ENCODE measurements at regions not wholly inside any gene's neighbourhood (a gene's known extent, or its start where the extent isn't known, plus 50 kb on each side); places are given as distances from the start of the nearest gene placed in this dataset.

DNA sequence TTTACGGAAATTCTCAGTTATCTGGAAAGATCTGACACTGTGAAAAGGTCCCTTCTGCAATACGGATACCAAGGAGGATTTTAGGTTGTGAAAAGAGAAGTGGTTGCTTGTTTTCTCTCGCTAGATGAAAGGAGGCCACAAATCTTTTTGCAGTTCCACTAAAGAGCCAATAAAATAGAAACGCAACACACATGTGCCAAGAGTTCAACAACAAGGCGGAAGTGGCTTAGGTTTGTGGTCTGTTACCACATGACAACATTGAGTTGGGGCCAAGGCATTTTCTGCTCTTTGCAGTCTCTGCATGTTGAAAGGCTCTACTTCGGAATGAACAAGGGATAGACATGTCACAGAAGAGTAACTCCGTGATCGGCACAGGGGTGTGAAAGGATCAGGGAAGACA lies 115.7 kb upstream of the OSR1 start:
- TF ChIP-seq, protein P1, sequence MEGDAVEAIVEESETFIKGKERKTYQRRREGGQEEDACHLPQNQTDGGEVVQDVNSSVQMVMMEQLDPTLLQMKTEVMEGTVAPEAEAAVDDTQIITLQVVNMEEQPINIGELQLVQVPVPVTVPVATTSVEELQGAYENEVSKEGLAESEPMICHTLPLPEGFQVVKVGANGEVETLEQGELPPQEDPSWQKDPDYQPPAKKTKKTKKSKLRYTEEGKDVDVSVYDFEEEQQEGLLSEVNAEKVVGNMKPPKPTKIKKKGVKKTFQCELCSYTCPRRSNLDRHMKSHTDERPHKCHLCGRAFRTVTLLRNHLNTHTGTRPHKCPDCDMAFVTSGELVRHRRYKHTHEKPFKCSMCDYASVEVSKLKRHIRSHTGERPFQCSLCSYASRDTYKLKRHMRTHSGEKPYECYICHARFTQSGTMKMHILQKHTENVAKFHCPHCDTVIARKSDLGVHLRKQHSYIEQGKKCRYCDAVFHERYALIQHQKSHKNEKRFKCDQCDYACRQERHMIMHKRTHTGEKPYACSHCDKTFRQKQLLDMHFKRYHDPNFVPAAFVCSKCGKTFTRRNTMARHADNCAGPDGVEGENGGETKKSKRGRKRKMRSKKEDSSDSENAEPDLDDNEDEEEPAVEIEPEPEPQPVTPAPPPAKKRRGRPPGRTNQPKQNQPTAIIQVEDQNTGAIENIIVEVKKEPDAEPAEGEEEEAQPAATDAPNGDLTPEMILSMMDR (IDR thresholded peaks at IDR 0.05) = no peak
- TF ChIP-seq POLR2A (IDR thresholded peaks at IDR 0.05) = no peak
- H3K27me3 ChIP-seq = no peaks in the 10 kb centered on the region
- no peaks in the 10 kb centered on the region for H3K9me3 ChIP-seq
- intact Hi-C loops (cut with DNase I) = no loop called here
- H3K27ac ChIP-seq = no peak overlapping the region
- no peak overlapping the region for H3K4me3 ChIP-seq (replicated peaks in 1 of 3)
- DNase-seq = no peak
- 73 to 75% methylated on average over 8 of the region's 8 CpGs for WGBS, 2 donors
- no peaks in the 10 kb centered on the region for H3K36me3 ChIP-seq
- no peaks in the 10 kb centered on the region for H3K4me1 ChIP-seq

GRCh38 chr2:19473350-19473749 lies 114.9 kb upstream of the OSR1 start:
- Histone ChIP-seq H3K4me1 (no peaks in the 10 kb centered on the region), H3K9me3 (no peaks in the 10 kb centered on the region), H3K4me3 (replicated peaks in 1 of 3) (no peak overlapping the region), H3K27me3 (no peaks in the 10 kb centered on the region), H3K27ac (no peak overlapping the region), H3K36me3 (no peaks in the 10 kb centered on the region)
- no peak for DNase-seq
- intact Hi-C loops (cut with DNase I) = no loop called here
- 59 to 66% methylated on average over 6 of the region's 6 CpGs for WGBS, 2 donors
- TF ChIP-seq POLR2A (IDR thresholded peaks at IDR 0.05) = no peak
- TF ChIP-seq, protein P1 (IDR thresholded peaks at IDR 0.05) = no peak

GRCh38 chr2:19472391-19472978 lies 114.1 kb upstream of the OSR1 start:
- DNase-seq = no peak
- WGBS, 2 donors = 89 to 90% methylated on average over 4 of the region's 4 CpGs
- no peak for TF ChIP-seq POLR2A (IDR thresholded peaks at IDR 0.05)
- TF ChIP-seq, protein P1 (IDR thresholded peaks at IDR 0.05) = no peak
- H3K36me3 ChIP-seq = no peaks in the 10 kb centered on the region
- no peaks in the 10 kb centered on the region for H3K4me1 ChIP-seq
- no peaks in the 10 kb centered on the region for H3K27me3 ChIP-seq
- no peak overlapping the region for H3K4me3 ChIP-seq (replicated peaks in 1 of 3)
- no peak overlapping the region for H3K27ac ChIP-seq
- H3K9me3 ChIP-seq = no peaks in the 10 kb centered on the region
- intact Hi-C loops (cut with DNase I) = no loop called here

DNA sequence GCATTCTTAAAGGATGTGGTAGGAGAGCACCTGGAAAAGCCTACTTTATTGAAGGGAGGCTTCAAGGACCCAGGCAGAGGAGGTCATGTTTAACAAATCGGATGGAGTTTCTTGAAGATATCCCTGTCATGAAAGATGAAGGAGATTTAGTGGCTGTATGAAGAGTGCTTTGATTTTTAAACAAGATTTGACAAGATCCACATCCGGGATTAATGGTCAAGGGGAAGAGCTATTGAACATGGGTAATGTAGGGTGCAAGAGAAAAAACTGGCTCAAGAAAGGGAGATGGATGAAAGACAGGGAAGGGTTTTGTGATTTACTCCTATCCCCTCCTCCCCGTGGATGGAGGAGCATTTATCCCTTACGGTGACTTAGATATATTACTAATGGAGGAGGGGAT lies 113.1 kb upstream of the OSR1 start:
- TF ChIP-seq, protein P1 (IDR thresholded peaks at IDR 0.05) = no peak
- TF ChIP-seq POLR2A (IDR thresholded peaks at IDR 0.05) = no peak
- H3K36me3 ChIP-seq = no peaks in the 10 kb centered on the region
- intact Hi-C loops (cut with DNase I) = no loop called here
- no peaks in the 10 kb centered on the region for H3K27me3 ChIP-seq
- WGBS, 2 donors = 89 to 90% methylated on average over 4 of the region's 4 CpGs
- H3K4me1 ChIP-seq = no peaks in the 10 kb centered on the region
- H3K27ac ChIP-seq = no peak overlapping the region
- no peaks in the 10 kb centered on the region for H3K9me3 ChIP-seq
- H3K4me3 ChIP-seq (replicated peaks in 1 of 3) = no peak overlapping the region
- no peak for DNase-seq

- no peak for DNase-seq
- Histone ChIP-seq H3K9me3 (no peaks in the 10 kb centered on the region), H3K27ac (no peak overlapping the region), H3K36me3 (no peaks in the 10 kb centered on the region), H3K4me1 (no peaks in the 10 kb centered on the region), H3K4me3 (replicated peaks in 1 of 3) (no peak overlapping the region), H3K27me3 (no peaks in the 10 kb centered on the region)
- no peak for TF ChIP-seq POLR2A (IDR thresholded peaks at IDR 0.05)
- TF ChIP-seq, protein P1 (IDR thresholded peaks at IDR 0.05) = no peak
- intact Hi-C loops (cut with DNase I) = no loop called here
These were observed 107.6 kb upstream of the OSR1 start for GRCh38 chr2:19465978-19466377.
